CD4-positive, alpha-beta T cell (primary cell): ENCODE measurements at regions not wholly inside any gene's neighbourhood (a gene's known extent, or its start where the extent isn't known, plus 50 kb on each side); places are given as distances from the start of the nearest gene placed in this dataset.

Experiments
- ATAC-seq: fragments of 200-7000 bp; cut with Tn5 transposase; one replicate; pipeline ENCODE4 v1.10.0; 2022; ENCODE audit warnings: mild to moderate bottlenecking; ENCODE audit not compliant: poor library complexity
- CTCF ChIA-PET: fragments of 350-600 bp; sonication (Branson Sonifier 250); formaldehyde crosslinking; loops from one replicate; lab custom pipeline; 2021; ENCODE audit warnings: antibody characterized with exemption, inconsistent platforms; lab: Charles Lee
- POLR2A ChIA-PET: fragments of 350-600 bp; sonication (Branson Sonifier 250); formaldehyde crosslinking; loops from one replicate; lab custom pipeline; 2021; ENCODE audit warnings: antibody characterized with exemption, inconsistent platforms; lab: Charles Lee
- DNase-seq, 14 experiments: peaks; one replicate each; pipeline ENCODE4 v3.0.0-alpha.2; 2013 to 2020; ENCODE audit warnings: mixed read lengths in 2 of 14
- H3K27ac ChIP-seq, 2 donors: one replicate each; pipeline versions ENCODE4 v1.5.1 to v1.7.0; 2013; ENCODE audit warnings: low read length in 2 of 2, low read depth in 1 of 2, mild to moderate bottlenecking in 1 of 2
- H3K27me3 ChIP-seq, 2 experiments: 1 replicate in 1 of 2; 2 replicates in 1 of 2; pipeline versions ENCODE4 v1.6.1 to v1.7.0; 2013; ENCODE audit warnings: low read length in 2 of 2, control low read depth in 1 of 2, mild to moderate bottlenecking in 1 of 2, moderate library complexity in 1 of 2; ENCODE audit not compliant: insufficient read depth in 2 of 2, control insufficient read depth in 1 of 2
- H3K36me3 ChIP-seq: one replicate; pipeline ENCODE4 v1.6.1; 2013; ENCODE audit warnings: low read length, control low read depth; ENCODE audit not compliant: insufficient read depth
- H3K4me1 ChIP-seq: one replicate; pipeline ENCODE4 v1.6.1; 2013; ENCODE audit warnings: low read length, control low read depth; ENCODE audit not compliant: insufficient read depth
- H3K4me3 ChIP-seq: one replicate; pipeline ENCODE4 v1.5.1; 2013; ENCODE audit warnings: mild to moderate bottlenecking, low read length, moderate library complexity
- H3K9me3 ChIP-seq, 2 experiments: 1 replicate in 1 of 2; 2 replicates in 1 of 2; pipeline versions ENCODE4 v1.6.1 to v1.7.0; 2013; ENCODE audit warnings: low read length in 2 of 2, mild to moderate bottlenecking in 2 of 2, control low read depth in 1 of 2, moderate library complexity in 1 of 2; ENCODE audit not compliant: control insufficient read depth in 1 of 2, insufficient read depth in 1 of 2
- H3K27ac Mint-ChIP-seq: one replicate; pipeline ENCODE4 v1.8.0; 2020; ENCODE audit warnings: mixed read lengths
- H3K27me3 Mint-ChIP-seq: one replicate; pipeline ENCODE4 v1.8.0; 2021; ENCODE audit warnings: mixed read lengths
- H3K36me3 Mint-ChIP-seq: one replicate; pipeline ENCODE4 v1.8.0; 2021; ENCODE audit warnings: low read depth, mixed read lengths
- H3K4me1 Mint-ChIP-seq: one replicate; pipeline ENCODE4 v1.8.0; 2021; ENCODE audit warnings: low read depth, mixed read lengths
- H3K4me3 Mint-ChIP-seq: one replicate; pipeline ENCODE4 v1.8.0; 2020; ENCODE audit warnings: mild to moderate bottlenecking, mixed read lengths
- H3K9me3 Mint-ChIP-seq: one replicate; pipeline ENCODE4 v1.8.0; 2020; ENCODE audit warnings: mixed read lengths
- CTCF ChIP-seq: fragments of 200-600 bp; IDR thresholded peaks from one replicate; pipeline ENCODE4 v1.8.0; 2022; ENCODE audit warnings: antibody characterized with exemption, mild to moderate bottlenecking
- intact Hi-C, 2 experiments: fragments of 100-400 bp; cut with DNase I in 1 of 2; cut with micrococcal nuclease in 1 of 2; formaldehyde crosslinking; loops; one replicate each; pipeline versions ENCODE4 v1.15.1 to v1.9.0; 2023 to 2025; cut with DNase I, micrococcal nuclease

DNA sequence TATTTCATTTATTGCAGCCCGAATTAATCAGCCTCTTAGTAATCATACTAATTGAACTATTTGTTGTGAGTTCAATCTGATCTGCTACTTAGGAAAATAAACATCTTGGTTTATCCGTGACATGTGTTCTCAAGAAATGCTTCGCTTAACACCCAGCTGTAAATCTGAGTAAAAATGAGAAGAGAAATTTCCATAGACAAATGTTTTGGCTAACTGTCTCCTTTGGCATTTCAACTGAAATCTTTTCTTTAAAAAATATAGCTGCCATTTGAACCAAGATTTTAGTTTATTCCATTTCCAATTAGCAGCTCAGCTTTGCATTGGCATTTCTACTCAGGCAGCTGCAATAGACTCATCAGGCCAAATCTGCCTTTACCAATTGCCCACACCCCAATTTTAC, 180.5 kb upstream of the PTER start:
- no peaks in the 10 kb centered on the region for H3K4me1 ChIP-seq
- H3K36me3 Mint-ChIP-seq = no peaks in the 10 kb centered on the region
- ATAC-seq (no peak), DNase-seq (no peak)
- no peak overlapping the region for H3K4me3 ChIP-seq
- POLR2A ChIA-PET = no interaction called here
- no peak overlapping the region for H3K27ac Mint-ChIP-seq
- no peaks in the 10 kb centered on the region for H3K4me1 Mint-ChIP-seq
- no peak overlapping the region for H3K4me3 Mint-ChIP-seq
- no peaks in the 10 kb centered on the region for H3K27me3 ChIP-seq
- no peaks in the 10 kb centered on the region for H3K36me3 ChIP-seq
- H3K9me3 ChIP-seq = peaks cover 0 to 10% of the 10 kb centered on the region in 2 experiments
- peaks cover 10% of the 10 kb centered on the region for H3K9me3 Mint-ChIP-seq
- intact Hi-C loops = no loop called here
- no peak overlapping the region for H3K27ac ChIP-seq
- CTCF ChIA-PET = no interaction called here
- no peak for TF ChIP-seq CTCF
- H3K27me3 Mint-ChIP-seq = no peaks in the 10 kb centered on the region

- no peaks in the 10 kb centered on the region for H3K4me1 Mint-ChIP-seq
- no peak overlapping the region for H3K27ac Mint-ChIP-seq
- H3K4me3 ChIP-seq = no peak overlapping the region
- H3K4me1 ChIP-seq = no peaks in the 10 kb centered on the region
- no peak for TF ChIP-seq CTCF
- H3K4me3 Mint-ChIP-seq = no peak overlapping the region
- intact Hi-C loops = no loop called here
- peaks cover 0 to 10% of the 10 kb centered on the region in 2 experiments for H3K9me3 ChIP-seq
- H3K27me3 ChIP-seq = no peaks in the 10 kb centered on the region
- CTCF ChIA-PET = no interaction called here
- H3K27ac ChIP-seq = no peak overlapping the region
- no peak for DNase-seq
- ATAC-seq = no peak
- no peaks in the 10 kb centered on the region for H3K36me3 ChIP-seq
- no peaks in the 10 kb centered on the region for H3K36me3 Mint-ChIP-seq
- no peaks in the 10 kb centered on the region for H3K27me3 Mint-ChIP-seq
- peaks cover 4% of the 10 kb centered on the region for H3K9me3 Mint-ChIP-seq
- POLR2A ChIA-PET = no interaction called here
Measured at GRCh38 chr10:16258291-16259040, 178.3 kb upstream of the PTER start.

DNA sequence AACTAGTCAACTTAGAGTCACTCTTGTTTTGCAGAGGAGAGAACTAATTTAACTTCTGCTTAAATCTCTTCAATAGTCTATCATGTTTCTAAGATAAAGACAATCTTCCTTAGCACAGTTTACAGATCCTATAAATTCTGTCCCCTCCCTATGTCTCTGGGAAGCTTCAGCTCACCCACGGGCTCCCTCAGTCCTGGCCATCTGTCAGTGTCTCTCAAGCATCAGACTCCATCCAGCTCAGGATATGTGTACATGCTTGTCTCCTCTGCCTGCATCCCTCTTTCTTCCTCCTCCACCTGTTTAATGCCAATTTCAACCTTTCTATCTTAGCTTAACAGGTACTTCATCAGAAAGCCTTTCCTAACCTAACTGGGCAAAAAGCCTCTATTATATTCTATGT, 177.1 kb upstream of the PTER start:
- intact Hi-C loops = no loop called here

More for the DNA sequence above, 177.1 kb upstream of the PTER start:
- Mint-ChIP-seq H3K9me3 (peaks cover under 1% of the 10 kb centered on the region), H3K27ac (no peak overlapping the region), H3K36me3 (no peaks in the 10 kb centered on the region), H3K4me1 (no peaks in the 10 kb centered on the region), H3K27me3 (no peaks in the 10 kb centered on the region), H3K4me3 (no peak overlapping the region)
- ATAC-seq (no peak), DNase-seq (no peak)
- ChIA-PET CTCF (no interaction called here), POLR2A (no interaction called here)
- Histone ChIP-seq H3K4me3 (no peak overlapping the region), H3K9me3 (peaks cover 0 to 4% of the 10 kb centered on the region in 2 experiments), H3K27ac (no peak overlapping the region), H3K36me3 (no peaks in the 10 kb centered on the region), H3K27me3 (no peaks in the 10 kb centered on the region), H3K4me1 (no peaks in the 10 kb centered on the region)
- TF ChIP-seq CTCF = no peak
